ENCODE measurements at regions not wholly inside any gene's neighbourhood (a gene's known extent, or its start where the extent isn't known, plus 50 kb on each side); places are given as distances from the start of the nearest gene placed in this dataset.
A peak's percentile ranks its signal among the peaks of the same experiment; 100 is the strongest.

- DNase-seq: no peak
Observed at GRCh38 chr22:46067159-46068111, 82.9 kb upstream of the PPARA start.

GRCh38 chr22:46068181-46068592, 82.1 kb upstream of the PPARA start:
- no peak for DNase-seq

- no peak for DNase-seq
Observed at GRCh38 chr22:46068593-46069491, 81.5 kb upstream of the PPARA start.

GRCh38 chr22:46069521-46070214, 80.7 kb upstream of the PPARA start:
- DNase-seq: peak; percentile 44

GRCh38 chr22:46070215-46070802, 80.0 kb upstream of the PPARA start:
- DNase-seq: peak; percentile 36

- DNase-seq: peak; percentile 66
Observed at GRCh38 chr22:46070803-46071450, 79.4 kb upstream of the PPARA start.

GRCh38 chr22:46071451-46072109, 78.7 kb upstream of the PPARA start:
- peak; percentile 71 for DNase-seq

GRCh38 chr22:46072110-46072881, 78.0 kb upstream of the PPARA start:
- DNase-seq: peak; percentile 60

GRCh38 chr22:46072981-46073682, 77.2 kb upstream of the PPARA start:
- no peak for DNase-seq

- no peak for DNase-seq
Observed at GRCh38 chr22:46073683-46074504, 76.4 kb upstream of the PPARA start.

GRCh38 chr22:46074771-46075551, 75.4 kb upstream of the PPARA start:
- DNase-seq: no peak

GRCh38 chr22:46075764-46076531, 74.4 kb upstream of the PPARA start:
- DNase-seq: no peak

- DNase-seq: no peak
Observed at GRCh38 chr22:46076651-46077339, 73.5 kb upstream of the PPARA start.

GRCh38 chr22:46077669-46078099, 72.6 kb upstream of the PPARA start:
- DNase-seq: no peak

- no peak for DNase-seq
Observed at GRCh38 chr22:46078241-46079092, 71.9 kb upstream of the PPARA start.
